GM10266 (cell line): ENCODE measurements at regions not wholly inside any gene's neighbourhood (a gene's known extent, or its start where the extent isn't known, plus 50 kb on each side); places are given as distances from the start of the nearest gene placed in this dataset.

Experiments used
- DNase-seq: peaks from one replicate; pipeline ENCODE4 v3.0.0; 2012; ENCODE audit errors: extremely low spot score
- TF ChIP-seq, protein P1 (sequence below): IDR thresholded peaks from 2 replicates; pipeline ENCODE4 v1.5.1; 2012; ENCODE audit warnings: mild to moderate bottlenecking, low read depth; ENCODE audit not compliant: control insufficient read depth, insufficient read depth; ENCODE audit errors: missing control alignments

- TF ChIP-seq, protein P1, sequence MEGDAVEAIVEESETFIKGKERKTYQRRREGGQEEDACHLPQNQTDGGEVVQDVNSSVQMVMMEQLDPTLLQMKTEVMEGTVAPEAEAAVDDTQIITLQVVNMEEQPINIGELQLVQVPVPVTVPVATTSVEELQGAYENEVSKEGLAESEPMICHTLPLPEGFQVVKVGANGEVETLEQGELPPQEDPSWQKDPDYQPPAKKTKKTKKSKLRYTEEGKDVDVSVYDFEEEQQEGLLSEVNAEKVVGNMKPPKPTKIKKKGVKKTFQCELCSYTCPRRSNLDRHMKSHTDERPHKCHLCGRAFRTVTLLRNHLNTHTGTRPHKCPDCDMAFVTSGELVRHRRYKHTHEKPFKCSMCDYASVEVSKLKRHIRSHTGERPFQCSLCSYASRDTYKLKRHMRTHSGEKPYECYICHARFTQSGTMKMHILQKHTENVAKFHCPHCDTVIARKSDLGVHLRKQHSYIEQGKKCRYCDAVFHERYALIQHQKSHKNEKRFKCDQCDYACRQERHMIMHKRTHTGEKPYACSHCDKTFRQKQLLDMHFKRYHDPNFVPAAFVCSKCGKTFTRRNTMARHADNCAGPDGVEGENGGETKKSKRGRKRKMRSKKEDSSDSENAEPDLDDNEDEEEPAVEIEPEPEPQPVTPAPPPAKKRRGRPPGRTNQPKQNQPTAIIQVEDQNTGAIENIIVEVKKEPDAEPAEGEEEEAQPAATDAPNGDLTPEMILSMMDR, result no peak
- DNase-seq, result no peak
Measured at GRCh38 chr14:42322531-42323284, 716.0 kb downstream of the LRFN5 start.

GRCh38 chr14:42319996-42320395 is 713.3 kb downstream of the LRFN5 start:
- TF ChIP-seq, protein P1, result no peak
- no peak for DNase-seq

- TF ChIP-seq, protein P1, result no peak
- no peak for DNase-seq
Measured at GRCh38 chr14:42316693-42317092, 710.0 kb downstream of the LRFN5 start.

DNA sequence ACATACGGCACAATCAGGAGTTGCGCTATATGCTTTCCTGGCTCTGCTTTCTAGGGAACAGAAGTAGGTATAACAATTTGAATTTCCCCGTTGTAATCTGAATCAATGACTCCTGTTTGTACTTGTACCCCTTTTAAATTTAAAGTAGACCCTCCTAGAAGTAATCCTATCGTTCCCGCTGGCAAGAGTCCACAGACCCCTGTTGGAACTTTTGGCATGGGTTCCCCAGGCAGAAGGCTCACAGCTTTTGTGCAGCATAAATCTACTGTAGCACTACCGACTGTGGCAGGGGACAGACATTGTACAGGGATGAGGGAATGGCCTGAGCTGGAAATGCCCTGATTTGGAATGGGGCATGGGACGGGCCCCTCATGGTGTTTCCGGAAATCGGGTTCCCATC is 705.2 kb downstream of the LRFN5 start:
- DNase-seq, result no peak
- TF ChIP-seq, protein P1, result no peak

DNA sequence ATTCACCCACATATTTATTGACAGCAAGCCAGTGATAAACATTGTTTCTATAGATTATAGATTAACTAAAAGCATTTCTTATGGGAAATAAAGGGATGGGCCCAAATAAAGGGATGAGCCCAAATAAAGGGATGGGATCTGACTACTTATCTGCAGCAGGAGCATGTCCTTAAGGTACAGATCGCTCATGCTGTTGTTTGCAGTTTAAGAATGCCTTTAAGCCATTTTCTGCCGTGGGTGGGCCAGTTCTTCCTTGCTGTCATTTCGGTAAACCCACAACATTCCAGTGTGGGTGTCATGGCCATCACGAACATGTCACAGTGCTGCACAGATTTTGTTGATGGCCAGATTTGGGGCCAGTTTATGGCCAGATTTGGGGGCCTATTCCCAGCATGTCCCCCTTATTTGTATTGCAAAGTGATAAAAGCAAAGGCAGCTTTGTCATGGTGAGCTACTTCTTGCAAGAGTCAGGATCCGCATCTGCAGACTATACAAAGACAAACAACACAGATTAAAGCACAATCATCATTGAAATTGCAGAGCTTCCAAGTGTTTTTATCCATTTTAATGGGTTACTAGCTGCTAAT is 700.7 kb downstream of the LRFN5 start:
- TF ChIP-seq, protein P1, result no peak
- no peak for DNase-seq

DNA sequence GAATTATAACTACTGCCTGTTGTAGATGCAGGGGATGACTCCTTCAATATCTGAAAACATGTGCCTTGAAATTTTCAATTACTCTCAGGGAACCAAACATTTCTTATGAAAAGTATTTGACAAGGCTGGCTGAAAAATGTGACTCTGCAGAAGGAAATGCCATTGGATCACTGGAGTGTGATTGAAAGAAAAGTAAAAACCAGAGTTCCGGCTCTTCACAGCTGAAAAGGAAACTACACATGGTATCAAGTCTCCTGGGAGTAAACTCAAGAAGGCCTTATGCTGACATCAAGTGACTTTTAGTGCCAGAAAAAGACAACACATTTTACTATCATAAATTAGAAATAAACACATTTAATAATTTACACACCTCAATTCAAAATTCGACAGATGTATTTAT is 693.0 kb downstream of the LRFN5 start:
- peak; percentile 5 for DNase-seq
- TF ChIP-seq, protein P1, result no peak

DNA sequence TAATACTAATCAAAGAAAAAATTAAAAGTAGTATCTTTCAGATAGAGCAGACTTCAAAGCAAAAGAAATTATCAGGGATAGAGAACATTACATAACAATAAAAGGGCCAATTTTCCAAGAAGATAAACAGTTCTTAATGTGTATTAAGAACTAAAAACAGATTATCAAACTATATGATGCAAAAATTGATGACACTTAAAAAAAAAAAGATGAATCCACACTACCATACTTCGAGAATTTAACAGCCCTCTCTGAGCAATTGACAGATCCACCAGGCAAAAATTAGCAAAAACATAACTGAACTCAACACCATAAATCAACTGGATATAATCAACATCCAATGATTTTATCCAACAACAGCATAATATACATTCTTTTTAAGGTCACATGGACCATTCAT is 686.5 kb downstream of the LRFN5 start:
- DNase-seq, result no peak
- TF ChIP-seq, protein P1, result no peak
